ENCODE measurements at regions not wholly inside any gene's neighbourhood (a gene's known extent, or its start where the extent isn't known, plus 50 kb on each side); places are given as distances from the start of the nearest gene placed in this dataset.

- TF ChIP-seq CTCF (IDR thresholded peaks at IDR 0.05; ENCODE audit: poor library complexity, severe bottlenecking) (no peak), EP300 (conservative IDR thresholded peaks at IDR 0.05; ENCODE audit: poor library complexity, severe bottlenecking) (no peak), EZH2 (IDR thresholded peaks at IDR 0.05; ENCODE audit: borderline replicate concordance, insufficient read depth, low read length, poor library complexity, severe bottlenecking) (no peak), TAF1 (IDR thresholded peaks at IDR 0.05; ENCODE audit: low read depth) (no peak), SMC3 (conservative IDR thresholded peaks at IDR 0.05; ENCODE audit: poor library complexity) (no peak), POLR2AphosphoS5 (IDR thresholded peaks at IDR 0.05) (no peak), RAD21 (conservative IDR thresholded peaks at IDR 0.05) (no peak), MXI1 (conservative IDR thresholded peaks at IDR 0.05; ENCODE audit: poor library complexity, severe bottlenecking) (no peak), REST (IDR thresholded peaks at IDR 0.05; ENCODE audit: borderline replicate concordance) (no peak)
These were observed 58.8 kb upstream of the SLC38A11 start for GRCh38 chr2:165013944-165014619.
